GM23338 (cell line): ENCODE measurements at regions not wholly inside any gene's neighbourhood (a gene's known extent, or its start where the extent isn't known, plus 50 kb on each side); places are given as distances from the start of the nearest gene placed in this dataset.

ENCODE experiments used
- ATAC-seq: fragments of 200-7000 bp; cut with Tn5 transposase; 3 replicates; pipeline ENCODE4 v1.9.1; 2020
- DNase-seq: peaks from one replicate; pipeline ENCODE4 v3.0.0-alpha.2; 2015; ENCODE audit warnings: low spot score
- H2AFZ ChIP-seq: fragments of 200-600 bp; sonication (generic); 2 replicates; pipeline ENCODE4 v1.8.0; 2016; ENCODE audit warnings: antibody characterized with exemption, mild to moderate bottlenecking, moderate library complexity
- H3F3A ChIP-seq: fragments of 200-600 bp; sonication (generic); replicated peaks from 2 replicates; pipeline ENCODE4 v1.8.0; 2017; ENCODE audit warnings: antibody characterized with exemption, mixed run types, low read depth
- H3K27ac ChIP-seq: fragments of 200-600 bp; sonication (generic); 2 replicates; pipeline ENCODE4 v1.6.1; 2016; ENCODE audit warnings: low read depth
- H3K27me3 ChIP-seq: fragments of 200-600 bp; sonication (generic); 2 replicates; pipeline ENCODE4 v1.8.0; 2016; ENCODE audit warnings: mild to moderate bottlenecking, mixed run types, moderate library complexity; ENCODE audit not compliant: insufficient read depth
- H3K36me3 ChIP-seq: fragments of 200-600 bp; sonication (generic); 2 replicates; pipeline ENCODE4 v1.8.0; 2016; ENCODE audit warnings: mild to moderate bottlenecking; ENCODE audit not compliant: insufficient read depth
- H3K4me1 ChIP-seq: fragments of 200-600 bp; sonication (generic); 2 replicates; pipeline ENCODE4 v1.8.0; 2016; ENCODE audit warnings: mild to moderate bottlenecking, moderate library complexity; ENCODE audit not compliant: insufficient read depth
- H3K4me2 ChIP-seq: fragments of 200-600 bp; sonication (generic); 2 replicates; pipeline ENCODE4 v1.7.1; 2017; ENCODE audit warnings: mixed run types
- H3K4me3 ChIP-seq: fragments of 200-600 bp; sonication (generic); 2 replicates; pipeline ENCODE4 v1.6.1; 2016; ENCODE audit warnings: mixed run types
- H3K79me2 ChIP-seq: fragments of 200-600 bp; sonication (generic); replicated peaks from 2 replicates; pipeline ENCODE4 v1.8.0; 2017; ENCODE audit warnings: mild to moderate bottlenecking; ENCODE audit not compliant: insufficient read depth
- H3K9me2 ChIP-seq: fragments of 200-600 bp; sonication (generic); 2 replicates; pipeline ENCODE4 v1.8.0; 2017; ENCODE audit not compliant: insufficient read depth
- H4K20me1 ChIP-seq: fragments of 200-600 bp; sonication (generic); replicated peaks from 2 replicates; pipeline ENCODE4 v1.8.0; 2017; ENCODE audit warnings: mild to moderate bottlenecking; ENCODE audit not compliant: insufficient read depth
- H3K27ac Mint-ChIP-seq: 2 replicates; pipeline ENCODE4 v1.8.0; 2020; ENCODE audit warnings: inconsistent platforms, mild to moderate bottlenecking, moderate library complexity, mixed read lengths
- H3K27me3 Mint-ChIP-seq: 3 replicates; pipeline ENCODE4 v1.8.0; 2022; ENCODE audit warnings: low read depth, mild to moderate bottlenecking, moderate library complexity, mixed read lengths, inconsistent platforms; ENCODE audit not compliant: insufficient read depth, poor library complexity
- H3K36me3 Mint-ChIP-seq: 3 replicates; pipeline ENCODE4 v1.8.0; 2021; ENCODE audit warnings: low read depth, mild to moderate bottlenecking, inconsistent platforms, moderate library complexity, mixed read lengths
- H3K4me1 Mint-ChIP-seq: 3 replicates; pipeline ENCODE4 v1.8.0; 2020; ENCODE audit warnings: mild to moderate bottlenecking, inconsistent platforms, mixed read lengths
- H3K4me3 Mint-ChIP-seq: 3 replicates; pipeline ENCODE4 v1.8.0; 2021; ENCODE audit warnings: moderate library complexity, mild to moderate bottlenecking, inconsistent platforms, mixed read lengths
- H3K9me3 Mint-ChIP-seq: 3 replicates; pipeline ENCODE4 v1.8.0; 2020; ENCODE audit warnings: moderate library complexity, mild to moderate bottlenecking, inconsistent platforms, mixed read lengths
- CREB1 ChIP-seq: fragments of 250-450 bp; sonication (Bioruptor Pico); IDR thresholded peaks from 2 replicates; pipeline ENCODE4 v1.5.0; 2020; ENCODE audit warnings: low read depth, mild to moderate bottlenecking, moderate library complexity
- ETS1 ChIP-seq: IDR thresholded peaks from 2 replicates; pipeline ENCODE4 v1.6.1; 2016; ENCODE audit warnings: antibody characterized with exemption
- EZH2 ChIP-seq: fragments of 200-600 bp; sonication (generic); IDR thresholded peaks from one replicate; pipeline ENCODE4 v1.8.0; 2017; ENCODE audit warnings: antibody characterized with exemption, mild to moderate bottlenecking, low read depth; ENCODE audit not compliant: unreplicated experiment
- EZH2phosphoT487 ChIP-seq: fragments of 200-600 bp; sonication (generic); IDR thresholded peaks from one replicate; pipeline ENCODE4 v1.8.1; 2018; ENCODE audit warnings: antibody characterized with exemption; ENCODE audit not compliant: unreplicated experiment
- JUNB ChIP-seq: IDR thresholded peaks from one replicate; pipeline ENCODE4 v1.6.1; 2016; ENCODE audit warnings: antibody characterized with exemption; ENCODE audit not compliant: unreplicated experiment
- NANOG ChIP-seq: IDR thresholded peaks from 2 replicates; pipeline ENCODE4 v1.6.1; 2016; ENCODE audit warnings: antibody characterized with exemption, borderline replicate concordance
- POLR2AphosphoS5 ChIP-seq: IDR thresholded peaks from 2 replicates; pipeline ENCODE4 v1.6.1; 2016; ENCODE audit warnings: antibody characterized with exemption, low read depth
- REST ChIP-seq: IDR thresholded peaks from one replicate; pipeline ENCODE4 v1.6.1; 2018; ENCODE audit warnings: antibody characterized with exemption; ENCODE audit not compliant: unreplicated experiment
- STAT1 ChIP-seq: IDR thresholded peaks from one replicate; pipeline ENCODE4 v1.6.1; 2016; ENCODE audit warnings: antibody characterized with exemption; ENCODE audit not compliant: unreplicated experiment
- ZNF114 ChIP-seq: fragments of 250-450 bp; sonication (Bioruptor Pico); IDR thresholded peaks from 2 replicates; pipeline ENCODE4 v1.5.0; 2020; ENCODE audit warnings: mild to moderate bottlenecking, moderate library complexity
- ZNF331 ChIP-seq: fragments of 250-450 bp; sonication (Bioruptor Pico); IDR thresholded peaks from 2 replicates; pipeline ENCODE4 v1.5.0; 2020; ENCODE audit warnings: low read depth, mild to moderate bottlenecking, moderate library complexity
- TF ChIP-seq, protein P1 (sequence below), 2 experiments: fragments of 200-600 bp in 1 of 2; sonication (generic) in 1 of 2; conservative IDR thresholded peaks; 2 replicates each; pipeline versions ENCODE4 v1.5.1 to v1.6.1; 2016 to 2017; ENCODE audit warnings: antibody characterized with exemption in 2 of 2, low read depth in 2 of 2, mild to moderate bottlenecking in 2 of 2, moderate library complexity in 1 of 2
- TF ChIP-seq, protein P2 (sequence below): fragments of 250-450 bp; sonication (Bioruptor Pico); IDR thresholded peaks from 2 replicates; pipeline ENCODE4 v1.5.0; 2020; ENCODE audit warnings: mild to moderate bottlenecking, moderate library complexity

- no peak overlapping the region for H2AFZ ChIP-seq
- TF ChIP-seq JUNB, result no peak
- TF ChIP-seq ZNF331 (CRISPR knock-in tag), result no peak
- no peak for TF ChIP-seq REST
- TF ChIP-seq, protein P1, sequence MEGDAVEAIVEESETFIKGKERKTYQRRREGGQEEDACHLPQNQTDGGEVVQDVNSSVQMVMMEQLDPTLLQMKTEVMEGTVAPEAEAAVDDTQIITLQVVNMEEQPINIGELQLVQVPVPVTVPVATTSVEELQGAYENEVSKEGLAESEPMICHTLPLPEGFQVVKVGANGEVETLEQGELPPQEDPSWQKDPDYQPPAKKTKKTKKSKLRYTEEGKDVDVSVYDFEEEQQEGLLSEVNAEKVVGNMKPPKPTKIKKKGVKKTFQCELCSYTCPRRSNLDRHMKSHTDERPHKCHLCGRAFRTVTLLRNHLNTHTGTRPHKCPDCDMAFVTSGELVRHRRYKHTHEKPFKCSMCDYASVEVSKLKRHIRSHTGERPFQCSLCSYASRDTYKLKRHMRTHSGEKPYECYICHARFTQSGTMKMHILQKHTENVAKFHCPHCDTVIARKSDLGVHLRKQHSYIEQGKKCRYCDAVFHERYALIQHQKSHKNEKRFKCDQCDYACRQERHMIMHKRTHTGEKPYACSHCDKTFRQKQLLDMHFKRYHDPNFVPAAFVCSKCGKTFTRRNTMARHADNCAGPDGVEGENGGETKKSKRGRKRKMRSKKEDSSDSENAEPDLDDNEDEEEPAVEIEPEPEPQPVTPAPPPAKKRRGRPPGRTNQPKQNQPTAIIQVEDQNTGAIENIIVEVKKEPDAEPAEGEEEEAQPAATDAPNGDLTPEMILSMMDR (conservative IDR thresholded peaks at IDR 0.05; ENCODE audit: low read depth in 2 of 2), result no peak
- no peak for TF ChIP-seq EZH2phosphoT487
- TF ChIP-seq POLR2AphosphoS5, result no peak
- TF ChIP-seq, protein P2, sequence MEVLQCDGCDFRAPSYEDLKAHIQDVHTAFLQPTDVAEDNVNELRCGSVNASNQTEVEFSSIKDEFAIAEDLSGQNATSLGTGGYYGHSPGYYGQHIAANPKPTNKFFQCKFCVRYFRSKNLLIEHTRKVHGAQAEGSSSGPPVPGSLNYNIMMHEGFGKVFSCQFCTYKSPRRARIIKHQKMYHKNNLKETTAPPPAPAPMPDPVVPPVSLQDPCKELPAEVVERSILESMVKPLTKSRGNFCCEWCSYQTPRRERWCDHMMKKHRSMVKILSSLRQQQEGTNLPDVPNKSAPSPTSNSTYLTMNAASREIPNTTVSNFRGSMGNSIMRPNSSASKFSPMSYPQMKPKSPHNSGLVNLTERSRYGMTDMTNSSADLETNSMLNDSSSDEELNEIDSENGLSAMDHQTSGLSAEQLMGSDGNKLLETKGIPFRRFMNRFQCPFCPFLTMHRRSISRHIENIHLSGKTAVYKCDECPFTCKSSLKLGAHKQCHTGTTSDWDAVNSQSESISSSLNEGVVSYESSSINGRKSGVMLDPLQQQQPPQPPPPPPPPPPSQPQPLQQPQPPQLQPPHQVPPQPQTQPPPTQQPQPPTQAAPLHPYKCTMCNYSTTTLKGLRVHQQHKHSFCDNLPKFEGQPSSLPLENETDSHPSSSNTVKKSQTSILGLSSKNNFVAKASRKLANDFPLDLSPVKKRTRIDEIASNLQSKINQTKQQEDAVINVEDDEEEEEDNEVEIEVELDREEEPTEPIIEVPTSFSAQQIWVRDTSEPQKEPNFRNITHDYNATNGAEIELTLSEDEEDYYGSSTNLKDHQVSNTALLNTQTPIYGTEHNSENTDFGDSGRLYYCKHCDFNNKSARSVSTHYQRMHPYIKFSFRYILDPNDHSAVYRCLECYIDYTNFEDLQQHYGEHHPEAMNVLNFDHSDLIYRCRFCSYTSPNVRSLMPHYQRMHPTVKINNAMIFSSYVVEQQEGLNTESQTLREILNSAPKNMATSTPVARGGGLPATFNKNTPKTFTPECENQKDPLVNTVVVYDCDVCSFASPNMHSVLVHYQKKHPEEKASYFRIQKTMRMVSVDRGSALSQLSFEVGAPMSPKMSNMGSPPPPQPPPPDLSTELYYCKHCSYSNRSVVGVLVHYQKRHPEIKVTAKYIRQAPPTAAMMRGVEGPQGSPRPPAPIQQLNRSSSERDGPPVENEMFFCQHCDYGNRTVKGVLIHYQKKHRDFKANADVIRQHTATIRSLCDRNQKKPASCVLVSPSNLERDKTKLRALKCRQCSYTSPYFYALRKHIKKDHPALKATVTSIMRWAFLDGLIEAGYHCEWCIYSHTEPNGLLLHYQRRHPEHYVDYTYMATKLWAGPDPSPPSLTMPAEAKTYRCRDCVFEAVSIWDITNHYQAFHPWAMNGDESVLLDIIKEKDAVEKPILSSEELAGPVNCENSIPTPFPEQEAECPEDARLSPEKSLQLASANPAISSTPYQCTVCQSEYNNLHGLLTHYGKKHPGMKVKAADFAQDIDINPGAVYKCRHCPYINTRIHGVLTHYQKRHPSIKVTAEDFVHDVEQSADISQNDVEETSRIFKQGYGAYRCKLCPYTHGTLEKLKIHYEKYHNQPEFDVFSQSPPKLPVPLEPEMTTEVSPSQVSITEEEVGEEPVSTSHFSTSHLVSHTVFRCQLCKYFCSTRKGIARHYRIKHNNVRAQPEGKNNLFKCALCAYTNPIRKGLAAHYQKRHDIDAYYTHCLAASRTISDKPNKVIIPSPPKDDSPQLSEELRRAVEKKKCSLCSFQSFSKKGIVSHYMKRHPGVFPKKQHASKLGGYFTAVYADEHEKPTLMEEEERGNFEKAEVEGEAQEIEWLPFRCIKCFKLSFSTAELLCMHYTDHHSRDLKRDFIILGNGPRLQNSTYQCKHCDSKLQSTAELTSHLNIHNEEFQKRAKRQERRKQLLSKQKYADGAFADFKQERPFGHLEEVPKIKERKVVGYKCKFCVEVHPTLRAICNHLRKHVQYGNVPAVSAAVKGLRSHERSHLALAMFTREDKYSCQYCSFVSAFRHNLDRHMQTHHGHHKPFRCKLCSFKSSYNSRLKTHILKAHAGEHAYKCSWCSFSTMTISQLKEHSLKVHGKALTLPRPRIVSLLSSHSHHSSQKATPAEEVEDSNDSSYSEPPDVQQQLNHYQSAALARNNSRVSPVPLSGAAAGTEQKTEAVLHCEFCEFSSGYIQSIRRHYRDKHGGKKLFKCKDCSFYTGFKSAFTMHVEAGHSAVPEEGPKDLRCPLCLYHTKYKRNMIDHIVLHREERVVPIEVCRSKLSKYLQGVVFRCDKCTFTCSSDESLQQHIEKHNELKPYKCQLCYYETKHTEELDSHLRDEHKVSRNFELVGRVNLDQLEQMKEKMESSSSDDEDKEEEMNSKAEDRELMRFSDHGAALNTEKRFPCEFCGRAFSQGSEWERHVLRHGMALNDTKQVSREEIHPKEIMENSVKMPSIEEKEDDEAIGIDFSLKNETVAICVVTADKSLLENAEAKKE, result no peak
- no peak for TF ChIP-seq ETS1
- TF ChIP-seq ZNF114 (CRISPR knock-in tag), result no peak
- no peak for TF ChIP-seq EZH2
- no peak for TF ChIP-seq CREB1 (CRISPR knock-in tag)
- no peak for TF ChIP-seq STAT1
- TF ChIP-seq NANOG, result no peak
These were observed 800.8 kb upstream of the TYRP1 start for GRCh38 chr9:11892401-11892800.

More at GRCh38 chr9:11892401-11892800, 800.8 kb upstream of the TYRP1 start:
- H4K20me1 ChIP-seq, result no peaks in the 10 kb centered on the region
- Mint-ChIP-seq H3K27ac (no peak overlapping the region), H3K4me3 (no peak overlapping the region), H3K4me1 (peaks cover 6% of the 10 kb centered on the region; the same call in 1 of the 3 replicates), H3K27me3 (no peaks in the 10 kb centered on the region), H3K36me3 (peaks cover 9% of the 10 kb centered on the region), H3K9me3 (peaks cover 13% of the 10 kb centered on the region)
- no peak overlapping the region for H3K4me3 ChIP-seq
- no peaks in the 10 kb centered on the region for H3K79me2 ChIP-seq
- no peaks in the 10 kb centered on the region for H3K36me3 ChIP-seq
- H3F3A ChIP-seq, result no peaks in the 10 kb centered on the region
- no peak overlapping the region for H3K27ac ChIP-seq
- H3K4me1 ChIP-seq, result peaks cover 4% of the 10 kb centered on the region; the same call in 1 of the 2 replicates
- no peak for DNase-seq
- no peak for ATAC-seq
- H3K4me2 ChIP-seq, result no peak overlapping the region
- H3K27me3 ChIP-seq, result no peaks in the 10 kb centered on the region
- H3K9me2 ChIP-seq, result peaks cover 11% of the 10 kb centered on the region
